ENCODE measurements at regions not wholly inside any gene's neighbourhood (a gene's known extent, or its start where the extent isn't known, plus 50 kb on each side); places are given as distances from the start of the nearest gene placed in this dataset.

GRCh38 chr12:90172524-90172923, 463.9 kb upstream of the ATP2B1 start:
- TF ChIP-seq CTCF (IDR thresholded peaks at IDR 0.05) (no peak), POLR2AphosphoS5 (IDR thresholded peaks at IDR 0.05) (no peak), POLR2A (IDR thresholded peaks at IDR 0.05) (no peak)

Measured in transverse colon (tissue), 4 donors.